Prostate gland (tissue), 2 donors: ENCODE measurements at regions not wholly inside any gene's neighbourhood (a gene's known extent, or its start where the extent isn't known, plus 50 kb on each side); places are given as distances from the start of the nearest gene placed in this dataset.
"Not testable (repeated sequence)": the region's sequence is repeated elsewhere in the genome, so short reads cannot be mapped to it uniquely, and the experiment has no call there.

Experiments used
- DNase-seq: peaks from one replicate; pipeline ENCODE4 v3.0.0-alpha.2; 2019; ENCODE audit warnings: low spot score
- H3K27ac ChIP-seq, 2 donors: fragments of 200-600 bp; sonication (generic); 2 replicates each; pipeline ENCODE4 v1.5.1; 2017 to 2019
- H3K27me3 ChIP-seq: fragments of 200-600 bp; sonication (generic); replicated peaks from 2 replicates; pipeline ENCODE4 v1.5.1; 2019; ENCODE audit not compliant: insufficient read depth
- H3K36me3 ChIP-seq, 2 donors: fragments of 200-600 bp; sonication (generic); 1 replicate in 1 of 2; 2 replicates in 1 of 2; pipeline versions ENCODE4 v1.5.1 to v1.8.1; 2017 to 2019
- H3K4me1 ChIP-seq: fragments of 200-600 bp; sonication (generic); replicated peaks from 2 replicates; pipeline ENCODE4 v1.5.1; 2019
- H3K4me3 ChIP-seq, 2 donors: fragments of 200-600 bp; sonication (generic); 2 replicates each; pipeline ENCODE4 v1.5.1; 2017 to 2019
- H3K9me3 ChIP-seq: fragments of 200-600 bp; sonication (generic); 2 replicates; pipeline ENCODE4 v1.5.1; 2017
- POLR2A ChIP-seq: fragments of 450-650 bp; IDR thresholded peaks from one replicate; pipeline ENCODE4 v1.6.1; 2016; ENCODE audit warnings: antibody characterized with exemption, mild to moderate bottlenecking
- POLR2AphosphoS5 ChIP-seq: sonication (generic); formaldehyde crosslinking; IDR thresholded peaks from one replicate; pipeline ENCODE4 v1.6.1; 2017; ENCODE audit warnings: antibody characterized with exemption
- WGBS: methylation state at CpG from one replicate; pipeline ENCODE4 v1.1.5; 2018; 5-methylcytosine and 5-hydroxymethylcytosine counted together
- intact Hi-C: fragments of 100-400 bp; cut with DNase I; formaldehyde crosslinking; loops from one replicate; pipeline ENCODE4 v1.14.2; 2022
- TF ChIP-seq, protein P1 (sequence below), 4 experiments: fragments of 200-600 bp in 2 of 4; fragments of 450-650 bp in 2 of 4; sonication (generic) in 2 of 4; IDR thresholded peaks; 1 replicate in 3 of 4; 2 replicates in 1 of 4; pipeline ENCODE4 v1.5.1; 2016 to 2019; ENCODE audit warnings: antibody characterized with exemption in 4 of 4, mild to moderate bottlenecking in 2 of 4, moderate library complexity in 2 of 4

DNA sequence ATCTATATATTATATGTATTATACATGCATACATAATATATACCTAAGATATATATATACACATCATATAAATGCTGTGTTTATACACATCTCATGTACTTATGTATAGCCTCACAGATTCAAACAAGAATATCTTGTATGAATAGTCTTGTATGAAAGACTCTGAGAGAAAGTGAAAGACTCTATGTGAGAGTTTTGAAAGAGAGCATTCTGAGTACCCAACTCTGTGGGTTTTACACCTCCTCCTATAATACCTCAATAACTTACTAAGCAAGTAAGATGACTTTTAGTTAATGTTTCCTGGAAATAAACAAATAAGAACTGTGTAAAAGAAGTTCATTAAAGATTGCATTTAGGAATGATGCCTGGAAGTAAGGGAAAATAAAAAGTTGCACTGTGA, 108.1 kb upstream of the GMNC start:
- intact Hi-C loops: no loop called here
- Histone ChIP-seq H3K9me3 (no peaks in the 10 kb centered on the region), H3K27ac (no peak overlapping the region), H3K27me3 (no peaks in the 10 kb centered on the region), H3K4me1 (no peaks in the 10 kb centered on the region), H3K36me3 (no peaks in the 10 kb centered on the region), H3K4me3 (no peak overlapping the region)
- no peak for DNase-seq
- no peak for TF ChIP-seq POLR2AphosphoS5
- TF ChIP-seq, protein P1, sequence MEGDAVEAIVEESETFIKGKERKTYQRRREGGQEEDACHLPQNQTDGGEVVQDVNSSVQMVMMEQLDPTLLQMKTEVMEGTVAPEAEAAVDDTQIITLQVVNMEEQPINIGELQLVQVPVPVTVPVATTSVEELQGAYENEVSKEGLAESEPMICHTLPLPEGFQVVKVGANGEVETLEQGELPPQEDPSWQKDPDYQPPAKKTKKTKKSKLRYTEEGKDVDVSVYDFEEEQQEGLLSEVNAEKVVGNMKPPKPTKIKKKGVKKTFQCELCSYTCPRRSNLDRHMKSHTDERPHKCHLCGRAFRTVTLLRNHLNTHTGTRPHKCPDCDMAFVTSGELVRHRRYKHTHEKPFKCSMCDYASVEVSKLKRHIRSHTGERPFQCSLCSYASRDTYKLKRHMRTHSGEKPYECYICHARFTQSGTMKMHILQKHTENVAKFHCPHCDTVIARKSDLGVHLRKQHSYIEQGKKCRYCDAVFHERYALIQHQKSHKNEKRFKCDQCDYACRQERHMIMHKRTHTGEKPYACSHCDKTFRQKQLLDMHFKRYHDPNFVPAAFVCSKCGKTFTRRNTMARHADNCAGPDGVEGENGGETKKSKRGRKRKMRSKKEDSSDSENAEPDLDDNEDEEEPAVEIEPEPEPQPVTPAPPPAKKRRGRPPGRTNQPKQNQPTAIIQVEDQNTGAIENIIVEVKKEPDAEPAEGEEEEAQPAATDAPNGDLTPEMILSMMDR (IDR thresholded peaks at IDR 0.05): no peak
- no peak for TF ChIP-seq POLR2A

DNA sequence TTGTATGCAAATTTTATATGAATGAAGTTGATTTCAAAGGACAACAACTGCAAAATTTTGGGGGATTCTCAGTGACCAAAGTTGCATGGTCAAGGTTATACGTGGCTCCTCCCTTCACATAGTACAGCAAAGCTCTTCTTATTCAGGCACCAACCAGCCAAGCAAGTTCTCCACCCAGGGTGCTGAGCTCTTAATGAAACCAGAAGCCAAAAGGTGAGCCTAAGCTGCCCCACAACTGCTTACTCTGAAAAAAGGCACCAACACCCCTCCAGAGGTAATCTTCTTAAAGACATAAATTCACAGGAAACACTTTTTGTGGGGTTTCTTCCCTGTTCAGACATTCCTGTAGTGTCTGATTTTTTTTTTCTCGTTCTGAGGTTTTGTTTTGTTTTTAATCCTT, 106.1 kb upstream of the GMNC start:
- intact Hi-C loops: no loop called here
- H3K27me3 ChIP-seq: no peaks in the 10 kb centered on the region
- H3K4me1 ChIP-seq: no peaks in the 10 kb centered on the region
- TF ChIP-seq POLR2AphosphoS5: no peak
- no peak overlapping the region for H3K4me3 ChIP-seq
- H3K36me3 ChIP-seq: no peaks in the 10 kb centered on the region
- no peak overlapping the region for H3K27ac ChIP-seq
- 42% methylated on average over 2 of the region's 2 CpGs for WGBS
- H3K9me3 ChIP-seq: no peaks in the 10 kb centered on the region
- no peak for DNase-seq

DNA sequence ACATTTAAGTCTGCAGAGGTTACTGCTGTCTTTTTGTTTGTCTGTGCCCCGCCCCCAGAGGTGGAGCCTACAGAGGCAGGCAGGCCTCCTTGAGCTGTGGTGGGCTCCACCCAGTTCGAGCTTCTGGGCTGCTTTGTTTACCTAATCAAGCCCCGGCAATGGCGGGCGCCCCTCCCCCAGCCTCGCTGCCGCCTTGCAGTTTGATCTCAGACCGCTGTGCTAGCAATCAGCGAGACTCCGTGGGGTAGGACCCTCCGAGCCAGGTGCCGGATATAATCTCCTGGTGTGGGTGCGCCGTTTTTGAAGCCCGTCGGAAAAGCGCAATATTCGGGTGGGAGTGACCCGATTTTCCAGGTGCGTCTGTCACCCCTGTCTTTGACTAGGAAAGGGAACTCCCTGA, 102.4 kb upstream of the GMNC start:
- H3K27me3 ChIP-seq, H3K9me3 ChIP-seq, H3K4me1 ChIP-seq, DNase-seq, H3K4me3 ChIP-seq, intact Hi-C loops, H3K36me3 ChIP-seq, H3K27ac ChIP-seq: not testable (repeated sequence)
- WGBS: 55% methylated on average over 20 of the region's 20 CpGs

DNA sequence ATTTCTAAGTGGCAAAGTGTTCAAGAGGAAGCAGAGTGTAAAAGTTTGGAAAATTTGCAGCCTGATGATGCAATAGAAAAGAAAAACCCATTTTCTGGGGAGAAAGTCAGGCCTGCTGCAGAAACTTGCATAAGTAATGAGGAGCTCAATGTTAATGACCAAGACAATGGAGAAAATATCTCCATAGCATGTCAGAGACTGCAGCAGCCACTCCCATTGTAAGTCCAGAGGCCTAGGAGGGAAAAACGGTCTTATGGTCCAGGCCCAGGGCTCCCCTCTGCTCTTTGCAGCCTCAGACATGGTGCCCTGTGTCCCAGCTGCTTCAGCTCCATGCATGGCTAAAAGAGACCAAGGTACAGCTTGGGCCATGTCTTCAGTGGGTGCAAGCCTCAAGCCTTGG, 96.6 kb upstream of the GMNC start:
- Histone ChIP-seq H3K27ac (no peak overlapping the region), H3K4me3 (no peak overlapping the region), H3K9me3 (no peaks in the 10 kb centered on the region), H3K36me3 (no peaks in the 10 kb centered on the region), H3K4me1 (no peaks in the 10 kb centered on the region), H3K27me3 (no peaks in the 10 kb centered on the region)
- WGBS: 100% methylated on average over 1 of the region's 1 CpG
- DNase-seq: no peak
- TF ChIP-seq POLR2A (no peak), POLR2AphosphoS5 (no peak)
- TF ChIP-seq, protein P1 (IDR thresholded peaks at IDR 0.05): no peak
- intact Hi-C loops: no loop called here

DNA sequence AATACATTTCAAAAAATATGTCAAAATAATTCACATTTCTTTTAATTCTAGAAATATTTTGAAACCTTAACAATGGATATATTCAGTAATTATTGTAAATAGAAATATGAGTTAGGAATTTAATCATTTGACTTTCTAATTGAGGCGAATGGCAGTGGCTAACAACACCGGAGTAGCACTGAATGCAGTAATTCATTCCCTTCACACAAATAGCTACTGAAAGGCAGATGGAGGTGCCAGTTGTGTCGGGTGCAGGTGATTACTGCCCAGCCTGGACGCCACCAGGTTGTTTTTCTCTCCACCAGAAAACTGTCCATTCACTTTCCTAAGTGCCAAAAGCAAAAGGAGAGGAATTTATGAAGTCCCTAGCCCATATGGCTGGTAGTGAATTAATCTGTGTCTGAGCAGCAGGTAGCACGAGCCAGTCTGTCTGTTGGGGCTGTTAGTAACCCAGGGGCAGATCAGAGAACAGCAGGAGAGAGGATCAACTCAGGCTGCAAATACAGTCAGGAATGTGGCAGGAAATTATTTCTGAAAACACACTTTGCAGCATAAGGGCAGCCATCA, 79.3 kb upstream of the GMNC start:
- 53% methylated on average over 5 of the region's 5 CpGs for WGBS
- intact Hi-C loops: no loop called here
- H3K9me3 ChIP-seq: no peaks in the 10 kb centered on the region

DNA sequence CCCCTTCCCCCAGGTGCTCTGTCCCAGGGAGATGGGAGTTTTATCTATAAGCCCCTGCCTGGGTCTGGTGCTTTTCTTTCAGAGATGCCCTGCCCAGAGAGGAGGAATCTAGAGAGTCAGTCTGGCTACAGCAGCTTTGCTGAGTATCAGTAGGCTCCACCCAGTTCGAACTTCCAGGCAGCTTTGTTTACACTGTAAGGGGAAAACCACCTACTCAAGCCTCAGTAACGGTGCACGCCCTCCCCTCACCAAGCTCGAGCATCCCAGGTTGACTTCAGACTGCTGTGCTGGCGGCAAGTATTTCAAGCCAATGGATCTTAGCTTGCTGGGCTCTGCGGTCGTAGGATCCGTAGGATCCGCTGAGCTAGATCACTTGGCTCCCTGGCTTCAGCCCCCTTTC, 72.1 kb upstream of the GMNC start:
- H3K4me3 ChIP-seq, H3K4me1 ChIP-seq, H3K9me3 ChIP-seq, H3K27ac ChIP-seq, H3K36me3 ChIP-seq, H3K27me3 ChIP-seq, DNase-seq, intact Hi-C loops: not testable (repeated sequence)
- whole genome bisulfite sequencing: 68% methylated on average over 9 of the region's 9 CpGs

More for the DNA sequence above, 79.3 kb upstream of the GMNC start:
- Histone ChIP-seq H3K27me3 (no peaks in the 10 kb centered on the region), H3K4me1 (no peaks in the 10 kb centered on the region), H3K36me3 (no peaks in the 10 kb centered on the region), H3K4me3 (no peak overlapping the region), H3K27ac (no peak overlapping the region)
- TF ChIP-seq POLR2AphosphoS5: no peak
- TF ChIP-seq, protein P1 (IDR thresholded peaks at IDR 0.05): no peak
- TF ChIP-seq POLR2A: no peak
- DNase-seq: no peak
